HL-60 (cell line): ENCODE measurements at regions not wholly inside any gene's neighbourhood (a gene's known extent, or its start where the extent isn't known, plus 50 kb on each side); places are given as distances from the start of the nearest gene placed in this dataset.
A peak's percentile ranks its signal among the peaks of the same experiment; 100 is the strongest.

Experiments
- CTCF ChIP-seq: IDR thresholded peaks from one replicate; pipeline ENCODE4 v1.5.1; 2011; ENCODE audit warnings: low read length, control low read depth, inconsistent platforms; ENCODE audit not compliant: insufficient read depth
- GABPA ChIP-seq: IDR thresholded peaks from 2 replicates; pipeline ENCODE4 v1.6.1; 2012; ENCODE audit warnings: low read depth
- POLR2AphosphoS5 ChIP-seq: IDR thresholded peaks from 2 replicates; pipeline ENCODE4 v1.6.1; 2012; ENCODE audit warnings: low read depth
- SPI1 ChIP-seq: IDR thresholded peaks from 2 replicates; pipeline ENCODE4 v1.6.1; 2012; ENCODE audit warnings: low read depth, mild to moderate bottlenecking, borderline replicate concordance
- TF ChIP-seq, protein P1 (sequence below): IDR thresholded peaks from 2 replicates; pipeline ENCODE4 v1.6.1; 2012; ENCODE audit warnings: low read depth; ENCODE audit not compliant: insufficient replicate concordance

DNA sequence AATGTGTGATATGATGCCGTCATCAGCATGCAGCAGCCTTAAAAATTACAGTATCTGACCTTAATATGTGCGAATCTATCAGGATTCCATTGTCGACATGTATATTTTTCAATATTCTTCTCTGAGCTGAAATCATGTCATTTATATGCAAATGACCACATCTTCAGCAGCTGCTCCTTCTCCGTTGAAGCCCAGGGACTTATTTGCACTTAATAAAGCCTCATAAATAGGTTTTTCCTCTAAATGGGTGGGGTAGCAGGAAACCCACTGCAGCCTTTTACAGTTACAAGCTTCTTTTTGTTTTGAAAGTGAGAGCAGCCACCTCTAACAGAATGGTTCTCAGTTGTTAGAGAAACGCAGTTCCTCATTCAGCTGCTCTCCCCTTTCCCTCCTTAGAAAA lies 178.8 kb upstream of the ZNF644 start:
- TF ChIP-seq CTCF = no peak
- no peak for TF ChIP-seq GABPA
- peak; percentile 37; the same call in 1 of the 2 replicates for TF ChIP-seq SPI1
- TF ChIP-seq, protein P1, sequence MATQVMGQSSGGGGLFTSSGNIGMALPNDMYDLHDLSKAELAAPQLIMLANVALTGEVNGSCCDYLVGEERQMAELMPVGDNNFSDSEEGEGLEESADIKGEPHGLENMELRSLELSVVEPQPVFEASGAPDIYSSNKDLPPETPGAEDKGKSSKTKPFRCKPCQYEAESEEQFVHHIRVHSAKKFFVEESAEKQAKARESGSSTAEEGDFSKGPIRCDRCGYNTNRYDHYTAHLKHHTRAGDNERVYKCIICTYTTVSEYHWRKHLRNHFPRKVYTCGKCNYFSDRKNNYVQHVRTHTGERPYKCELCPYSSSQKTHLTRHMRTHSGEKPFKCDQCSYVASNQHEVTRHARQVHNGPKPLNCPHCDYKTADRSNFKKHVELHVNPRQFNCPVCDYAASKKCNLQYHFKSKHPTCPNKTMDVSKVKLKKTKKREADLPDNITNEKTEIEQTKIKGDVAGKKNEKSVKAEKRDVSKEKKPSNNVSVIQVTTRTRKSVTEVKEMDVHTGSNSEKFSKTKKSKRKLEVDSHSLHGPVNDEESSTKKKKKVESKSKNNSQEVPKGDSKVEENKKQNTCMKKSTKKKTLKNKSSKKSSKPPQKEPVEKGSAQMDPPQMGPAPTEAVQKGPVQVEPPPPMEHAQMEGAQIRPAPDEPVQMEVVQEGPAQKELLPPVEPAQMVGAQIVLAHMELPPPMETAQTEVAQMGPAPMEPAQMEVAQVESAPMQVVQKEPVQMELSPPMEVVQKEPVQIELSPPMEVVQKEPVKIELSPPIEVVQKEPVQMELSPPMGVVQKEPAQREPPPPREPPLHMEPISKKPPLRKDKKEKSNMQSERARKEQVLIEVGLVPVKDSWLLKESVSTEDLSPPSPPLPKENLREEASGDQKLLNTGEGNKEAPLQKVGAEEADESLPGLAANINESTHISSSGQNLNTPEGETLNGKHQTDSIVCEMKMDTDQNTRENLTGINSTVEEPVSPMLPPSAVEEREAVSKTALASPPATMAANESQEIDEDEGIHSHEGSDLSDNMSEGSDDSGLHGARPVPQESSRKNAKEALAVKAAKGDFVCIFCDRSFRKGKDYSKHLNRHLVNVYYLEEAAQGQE = no peak
- TF ChIP-seq POLR2AphosphoS5 = no peak
